Gastrocnemius medialis (tissue), 4 donors: ENCODE measurements at regions not wholly inside any gene's neighbourhood (a gene's known extent, or its start where the extent isn't known, plus 50 kb on each side); places are given as distances from the start of the nearest gene placed in this dataset.

ENCODE experiments used
- ATAC-seq, 2 donors: fragments of 150-250 bp; one replicate each; pipeline ENCODE4 v1.9.1; 2016
- DNase-seq, 2 donors: peaks; one replicate each; pipeline ENCODE4 v3.0.0-alpha.2; 2019
- H3K27ac ChIP-seq, 4 donors: fragments of 200-600 bp; sonication (generic); 1 replicate in 1 of 4; 2 replicates in 3 of 4; pipeline ENCODE4 v1.5.1; 2016 to 2018; ENCODE audit warnings: mild to moderate bottlenecking in 2 of 4, moderate library complexity in 1 of 4
- H3K27me3 ChIP-seq, 3 donors: fragments of 200-600 bp; sonication (generic) in 2 of 3; 1 replicate in 1 of 3; 2 replicates in 2 of 3; pipeline versions ENCODE4 v1.5.1 to v1.6.0; 2016 to 2019; ENCODE audit warnings: mild to moderate bottlenecking in 1 of 3, moderate library complexity in 1 of 3
- H3K36me3 ChIP-seq, 2 donors: fragments of 200-600 bp; sonication (generic) in 1 of 2; one replicate each; pipeline ENCODE4 v1.5.1; 2017 to 2018
- H3K4me1 ChIP-seq, 2 donors: fragments of 200-600 bp; sonication (generic) in 1 of 2; one replicate each; pipeline ENCODE4 v1.5.1; 2016 to 2017; ENCODE audit warnings: mild to moderate bottlenecking in 2 of 2
- H3K4me3 ChIP-seq, 4 donors: fragments of 200-600 bp; sonication (generic) in 3 of 4; 1 replicate in 1 of 4; 2 replicates in 3 of 4; pipeline ENCODE4 v1.5.1; 2016 to 2019; ENCODE audit warnings: mild to moderate bottlenecking in 2 of 4
- H3K9me3 ChIP-seq, 3 donors: fragments of 200-600 bp; sonication (generic) in 2 of 3; 1 replicate in 1 of 3; 2 replicates in 2 of 3; pipeline ENCODE4 v1.5.1; 2016 to 2019
- CTCF ChIP-seq, 5 experiments: fragments of 450-650 bp in 3 of 5; fragments of 200-600 bp in 2 of 5; sonication (generic) in 2 of 5; IDR thresholded peaks in 4 of 5; conservative IDR thresholded peaks in 1 of 5; 1 replicate in 4 of 5; 2 replicates in 1 of 5; pipeline ENCODE4 v1.5.1; 2016 to 2019; ENCODE audit warnings: antibody characterized with exemption in 5 of 5, mild to moderate bottlenecking in 3 of 5, moderate library complexity in 3 of 5
- POLR2A ChIP-seq, 2 donors: fragments of 450-650 bp; IDR thresholded peaks; one replicate each; pipeline ENCODE4 v1.6.1; 2017; ENCODE audit warnings: antibody characterized with exemption in 2 of 2, mild to moderate bottlenecking in 2 of 2, moderate library complexity in 2 of 2
- in situ Hi-C, 4 donors: fragments of 200-750 bp; cut with MboI; loops; one replicate each; pipeline versions ENCODE4 v1.15.0 to v1.8.0; 2017; ENCODE audit warnings: low sequenced_read_pairs in 4 of 4
- intact Hi-C: fragments of 100-400 bp; cut with DNase I; formaldehyde crosslinking; loops from one replicate; pipeline ENCODE4 v1.15.1; 2023; ENCODE audit warnings: low total_unique reads

GRCh38 chr15:37810381-37810780 is 124.1 kb upstream of the TMCO5A start:
- H3K27me3 ChIP-seq: no peaks in the 10 kb centered on the region
- H3K4me1 ChIP-seq: no peaks in the 10 kb centered on the region
- H3K9me3 ChIP-seq: no peaks in the 10 kb centered on the region
- no peak for ATAC-seq
- in situ Hi-C loops: no loop called here
- H3K36me3 ChIP-seq: no peaks in the 10 kb centered on the region
- TF ChIP-seq POLR2A (IDR thresholded peaks at IDR 0.05): no peak
- TF ChIP-seq CTCF (IDR thresholded peaks at IDR 0.05 in 4 of 5, conservative IDR thresholded peaks at IDR 0.05 in 1 of 5): no peak
- DNase-seq: no peak
- intact Hi-C loops: no loop called here
- no peak overlapping the region for H3K4me3 ChIP-seq
- H3K27ac ChIP-seq: no peak overlapping the region

GRCh38 chr15:37813306-37813705 is 121.1 kb upstream of the TMCO5A start:
- DNase-seq (no peak), ATAC-seq (no peak)
- intact Hi-C loops: no loop called here
- Histone ChIP-seq H3K4me3 (no peak overlapping the region), H3K27me3 (no peaks in the 10 kb centered on the region), H3K27ac (no peak overlapping the region), H3K4me1 (no peaks in the 10 kb centered on the region), H3K9me3 (no peaks in the 10 kb centered on the region), H3K36me3 (no peaks in the 10 kb centered on the region)
- in situ Hi-C loops: no loop called here
- TF ChIP-seq CTCF (IDR thresholded peaks at IDR 0.05 in 4 of 5, conservative IDR thresholded peaks at IDR 0.05 in 1 of 5): no peak
- TF ChIP-seq POLR2A (IDR thresholded peaks at IDR 0.05): no peak

GRCh38 chr15:37814847-37815515 is 119.5 kb upstream of the TMCO5A start:
- Histone ChIP-seq H3K9me3 (no peaks in the 10 kb centered on the region), H3K36me3 (no peaks in the 10 kb centered on the region), H3K4me3 (no peak overlapping the region), H3K27me3 (no peaks in the 10 kb centered on the region), H3K4me1 (no peaks in the 10 kb centered on the region), H3K27ac (no peak overlapping the region)
- DNase-seq: no peak
- intact Hi-C loops: no loop called here
- in situ Hi-C loops: no loop called here
- TF ChIP-seq POLR2A (IDR thresholded peaks at IDR 0.05): no peak
- TF ChIP-seq CTCF (IDR thresholded peaks at IDR 0.05 in 4 of 5, conservative IDR thresholded peaks at IDR 0.05 in 1 of 5): no peak
- no peak for ATAC-seq

- Histone ChIP-seq H3K4me1 (no peaks in the 10 kb centered on the region), H3K27ac (no peak overlapping the region), H3K36me3 (no peaks in the 10 kb centered on the region), H3K27me3 (no peaks in the 10 kb centered on the region), H3K4me3 (no peak overlapping the region), H3K9me3 (no peaks in the 10 kb centered on the region)
- ATAC-seq (no peak), DNase-seq (no peak)
- no peak for TF ChIP-seq CTCF (IDR thresholded peaks at IDR 0.05 in 4 of 5, conservative IDR thresholded peaks at IDR 0.05 in 1 of 5)
- TF ChIP-seq POLR2A (IDR thresholded peaks at IDR 0.05): no peak
- in situ Hi-C loops (no loop called here), intact Hi-C loops (no loop called here)
Measured at GRCh38 chr15:37818152-37818677, 116.2 kb upstream of the TMCO5A start.

GRCh38 chr15:37819191-37819590 is 115.2 kb upstream of the TMCO5A start:
- TF ChIP-seq POLR2A (IDR thresholded peaks at IDR 0.05) (no peak), CTCF (IDR thresholded peaks at IDR 0.05 in 4 of 5, conservative IDR thresholded peaks at IDR 0.05 in 1 of 5) (no peak)
- intact Hi-C loops: no loop called here
- Histone ChIP-seq H3K4me3 (no peak overlapping the region), H3K9me3 (no peaks in the 10 kb centered on the region), H3K36me3 (no peaks in the 10 kb centered on the region), H3K27me3 (no peaks in the 10 kb centered on the region), H3K4me1 (no peaks in the 10 kb centered on the region), H3K27ac (no peak overlapping the region)
- ATAC-seq (no peak), DNase-seq (no peak)
- in situ Hi-C loops: no loop called here
